GM23338 (cell line): ENCODE measurements at regions not wholly inside any gene's neighbourhood (a gene's known extent, or its start where the extent isn't known, plus 50 kb on each side); places are given as distances from the start of the nearest gene placed in this dataset.

Experiments
- ATAC-seq: fragments of 200-7000 bp; cut with Tn5 transposase; 3 replicates; pipeline ENCODE4 v1.9.1; 2020
- DNase-seq: peaks from one replicate; pipeline ENCODE4 v3.0.0-alpha.2; 2015; ENCODE audit warnings: low spot score
- H2AFZ ChIP-seq: fragments of 200-600 bp; sonication (generic); 2 replicates; pipeline ENCODE4 v1.8.0; 2016; ENCODE audit warnings: antibody characterized with exemption, mild to moderate bottlenecking, moderate library complexity
- H3F3A ChIP-seq: fragments of 200-600 bp; sonication (generic); replicated peaks from 2 replicates; pipeline ENCODE4 v1.8.0; 2017; ENCODE audit warnings: antibody characterized with exemption, mixed run types, low read depth
- H3K27ac ChIP-seq: fragments of 200-600 bp; sonication (generic); 2 replicates; pipeline ENCODE4 v1.6.1; 2016; ENCODE audit warnings: low read depth
- H3K27me3 ChIP-seq: fragments of 200-600 bp; sonication (generic); 2 replicates; pipeline ENCODE4 v1.8.0; 2016; ENCODE audit warnings: mild to moderate bottlenecking, mixed run types, moderate library complexity; ENCODE audit not compliant: insufficient read depth
- H3K36me3 ChIP-seq: fragments of 200-600 bp; sonication (generic); 2 replicates; pipeline ENCODE4 v1.8.0; 2016; ENCODE audit warnings: mild to moderate bottlenecking; ENCODE audit not compliant: insufficient read depth
- H3K4me1 ChIP-seq: fragments of 200-600 bp; sonication (generic); 2 replicates; pipeline ENCODE4 v1.8.0; 2016; ENCODE audit warnings: mild to moderate bottlenecking, moderate library complexity; ENCODE audit not compliant: insufficient read depth
- H3K4me2 ChIP-seq: fragments of 200-600 bp; sonication (generic); 2 replicates; pipeline ENCODE4 v1.7.1; 2017; ENCODE audit warnings: mixed run types
- H3K4me3 ChIP-seq: fragments of 200-600 bp; sonication (generic); 2 replicates; pipeline ENCODE4 v1.6.1; 2016; ENCODE audit warnings: mixed run types
- H3K79me2 ChIP-seq: fragments of 200-600 bp; sonication (generic); replicated peaks from 2 replicates; pipeline ENCODE4 v1.8.0; 2017; ENCODE audit warnings: mild to moderate bottlenecking; ENCODE audit not compliant: insufficient read depth
- H3K9me2 ChIP-seq: fragments of 200-600 bp; sonication (generic); 2 replicates; pipeline ENCODE4 v1.8.0; 2017; ENCODE audit not compliant: insufficient read depth
- H4K20me1 ChIP-seq: fragments of 200-600 bp; sonication (generic); replicated peaks from 2 replicates; pipeline ENCODE4 v1.8.0; 2017; ENCODE audit warnings: mild to moderate bottlenecking; ENCODE audit not compliant: insufficient read depth
- H3K27ac Mint-ChIP-seq: 2 replicates; pipeline ENCODE4 v1.8.0; 2020; ENCODE audit warnings: inconsistent platforms, mild to moderate bottlenecking, moderate library complexity, mixed read lengths
- H3K27me3 Mint-ChIP-seq: 3 replicates; pipeline ENCODE4 v1.8.0; 2022; ENCODE audit warnings: low read depth, mild to moderate bottlenecking, moderate library complexity, mixed read lengths, inconsistent platforms; ENCODE audit not compliant: insufficient read depth, poor library complexity
- H3K36me3 Mint-ChIP-seq: 3 replicates; pipeline ENCODE4 v1.8.0; 2021; ENCODE audit warnings: low read depth, mild to moderate bottlenecking, inconsistent platforms, moderate library complexity, mixed read lengths
- H3K4me1 Mint-ChIP-seq: 3 replicates; pipeline ENCODE4 v1.8.0; 2020; ENCODE audit warnings: mild to moderate bottlenecking, inconsistent platforms, mixed read lengths
- H3K4me3 Mint-ChIP-seq: 3 replicates; pipeline ENCODE4 v1.8.0; 2021; ENCODE audit warnings: moderate library complexity, mild to moderate bottlenecking, inconsistent platforms, mixed read lengths
- H3K9me3 Mint-ChIP-seq: 3 replicates; pipeline ENCODE4 v1.8.0; 2020; ENCODE audit warnings: moderate library complexity, mild to moderate bottlenecking, inconsistent platforms, mixed read lengths
- ETS1 ChIP-seq: IDR thresholded peaks from 2 replicates; pipeline ENCODE4 v1.6.1; 2016; ENCODE audit warnings: antibody characterized with exemption
- JUNB ChIP-seq: IDR thresholded peaks from one replicate; pipeline ENCODE4 v1.6.1; 2016; ENCODE audit warnings: antibody characterized with exemption; ENCODE audit not compliant: unreplicated experiment
- POLR2AphosphoS5 ChIP-seq: IDR thresholded peaks from 2 replicates; pipeline ENCODE4 v1.6.1; 2016; ENCODE audit warnings: antibody characterized with exemption, low read depth
- STAT1 ChIP-seq: IDR thresholded peaks from one replicate; pipeline ENCODE4 v1.6.1; 2016; ENCODE audit warnings: antibody characterized with exemption; ENCODE audit not compliant: unreplicated experiment
- TF ChIP-seq, protein P1 (sequence below), 2 experiments: fragments of 200-600 bp in 1 of 2; sonication (generic) in 1 of 2; conservative IDR thresholded peaks; 2 replicates each; pipeline versions ENCODE4 v1.5.1 to v1.6.1; 2016 to 2017; ENCODE audit warnings: antibody characterized with exemption in 2 of 2, low read depth in 2 of 2, mild to moderate bottlenecking in 2 of 2, moderate library complexity in 1 of 2

- no peak overlapping the region for H3K4me2 ChIP-seq
- DNase-seq (peak; percentile 49), ATAC-seq (no peak)
- no peak overlapping the region for H3K4me3 ChIP-seq
- H3K79me2 ChIP-seq = no peaks in the 10 kb centered on the region
- no peak overlapping the region for H2AFZ ChIP-seq
- H3F3A ChIP-seq = no peaks in the 10 kb centered on the region
- no peaks in the 10 kb centered on the region for H3K9me2 ChIP-seq
- no peak for TF ChIP-seq STAT1
- TF ChIP-seq, protein P1, sequence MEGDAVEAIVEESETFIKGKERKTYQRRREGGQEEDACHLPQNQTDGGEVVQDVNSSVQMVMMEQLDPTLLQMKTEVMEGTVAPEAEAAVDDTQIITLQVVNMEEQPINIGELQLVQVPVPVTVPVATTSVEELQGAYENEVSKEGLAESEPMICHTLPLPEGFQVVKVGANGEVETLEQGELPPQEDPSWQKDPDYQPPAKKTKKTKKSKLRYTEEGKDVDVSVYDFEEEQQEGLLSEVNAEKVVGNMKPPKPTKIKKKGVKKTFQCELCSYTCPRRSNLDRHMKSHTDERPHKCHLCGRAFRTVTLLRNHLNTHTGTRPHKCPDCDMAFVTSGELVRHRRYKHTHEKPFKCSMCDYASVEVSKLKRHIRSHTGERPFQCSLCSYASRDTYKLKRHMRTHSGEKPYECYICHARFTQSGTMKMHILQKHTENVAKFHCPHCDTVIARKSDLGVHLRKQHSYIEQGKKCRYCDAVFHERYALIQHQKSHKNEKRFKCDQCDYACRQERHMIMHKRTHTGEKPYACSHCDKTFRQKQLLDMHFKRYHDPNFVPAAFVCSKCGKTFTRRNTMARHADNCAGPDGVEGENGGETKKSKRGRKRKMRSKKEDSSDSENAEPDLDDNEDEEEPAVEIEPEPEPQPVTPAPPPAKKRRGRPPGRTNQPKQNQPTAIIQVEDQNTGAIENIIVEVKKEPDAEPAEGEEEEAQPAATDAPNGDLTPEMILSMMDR (conservative IDR thresholded peaks at IDR 0.05; ENCODE audit: low read depth in 2 of 2) = peak; percentile 45 to 50
- H3K36me3 ChIP-seq = no peaks in the 10 kb centered on the region
- no peaks in the 10 kb centered on the region for H3K27me3 Mint-ChIP-seq
- H3K4me1 Mint-ChIP-seq = no peaks in the 10 kb centered on the region
- H3K27me3 ChIP-seq = no peaks in the 10 kb centered on the region
- no peak overlapping the region; the same call in 1 of the 2 replicates for H3K27ac Mint-ChIP-seq
- no peak overlapping the region for H3K27ac ChIP-seq
- no peaks in the 10 kb centered on the region for H3K4me1 ChIP-seq
- H3K36me3 Mint-ChIP-seq = no peaks in the 10 kb centered on the region
- no peak overlapping the region for H3K4me3 Mint-ChIP-seq
- peaks cover 2% of the 10 kb centered on the region; the same call in 1 of the 3 replicates for H3K9me3 Mint-ChIP-seq
- no peaks in the 10 kb centered on the region for H4K20me1 ChIP-seq
Observed at GRCh38 chr2:35873921-35874320, 481.7 kb upstream of the CRIM1 start.

DNA sequence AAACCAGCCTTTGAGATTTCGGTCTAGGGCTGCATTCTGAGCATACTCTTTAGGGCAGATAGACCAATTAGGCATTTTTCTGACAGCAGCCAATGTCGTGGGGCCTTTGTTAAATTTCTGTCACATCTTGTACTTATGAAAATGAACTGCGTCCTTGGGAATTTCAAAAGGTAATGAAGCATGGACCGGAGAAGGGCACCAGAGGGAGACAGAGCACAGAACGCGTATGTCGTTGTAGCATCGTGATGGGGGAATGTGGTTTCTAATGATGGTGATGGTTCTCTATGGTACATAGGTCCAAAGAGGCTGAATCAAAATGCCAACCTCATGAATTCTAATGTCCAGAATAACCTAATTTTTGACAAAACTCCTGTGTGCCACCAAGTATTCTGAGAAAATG is 483.9 kb upstream of the CRIM1 start:
- TF ChIP-seq JUNB = no peak
- TF ChIP-seq, protein P1 (conservative IDR thresholded peaks at IDR 0.05; ENCODE audit: low read depth in 2 of 2) = peak; percentile 61 to 72
- no peak for TF ChIP-seq ETS1
- TF ChIP-seq POLR2AphosphoS5 = no peak
- TF ChIP-seq STAT1 = no peak
- peaks cover 2% of the 10 kb centered on the region; the same call in 1 of the 3 replicates for H3K9me3 Mint-ChIP-seq
- H3K27ac ChIP-seq = no peak overlapping the region
- H3K4me3 Mint-ChIP-seq = no peak overlapping the region
- H3K27me3 Mint-ChIP-seq = no peaks in the 10 kb centered on the region
- H3K36me3 ChIP-seq = no peaks in the 10 kb centered on the region
- no peaks in the 10 kb centered on the region for H4K20me1 ChIP-seq
- no peak overlapping the region for H2AFZ ChIP-seq
- H3K4me3 ChIP-seq = no peak overlapping the region
- H3K4me2 ChIP-seq = no peak overlapping the region
- no peak overlapping the region for H3K27ac Mint-ChIP-seq
- DNase-seq = peak; percentile 41
- H3K4me1 ChIP-seq = no peaks in the 10 kb centered on the region
- H3K36me3 Mint-ChIP-seq = no peaks in the 10 kb centered on the region
- H3K4me1 Mint-ChIP-seq = no peaks in the 10 kb centered on the region
- no peaks in the 10 kb centered on the region for H3K9me2 ChIP-seq
- H3F3A ChIP-seq = no peaks in the 10 kb centered on the region
- no peaks in the 10 kb centered on the region for H3K79me2 ChIP-seq
- ATAC-seq = no peak
- H3K27me3 ChIP-seq = no peaks in the 10 kb centered on the region
